NCI-H82 (cell line): ENCODE measurements at regions not wholly inside any gene's neighbourhood (a gene's known extent, or its start where the extent isn't known, plus 50 kb on each side); places are given as distances from the start of the nearest gene placed in this dataset.
A peak's percentile ranks its signal among the peaks of the same experiment; 100 is the strongest.

Source experiments
- DNase-seq: peaks from one replicate; lab custom pipeline; 2025; lab: John Stamatoyannopoulos, UW

DNA sequence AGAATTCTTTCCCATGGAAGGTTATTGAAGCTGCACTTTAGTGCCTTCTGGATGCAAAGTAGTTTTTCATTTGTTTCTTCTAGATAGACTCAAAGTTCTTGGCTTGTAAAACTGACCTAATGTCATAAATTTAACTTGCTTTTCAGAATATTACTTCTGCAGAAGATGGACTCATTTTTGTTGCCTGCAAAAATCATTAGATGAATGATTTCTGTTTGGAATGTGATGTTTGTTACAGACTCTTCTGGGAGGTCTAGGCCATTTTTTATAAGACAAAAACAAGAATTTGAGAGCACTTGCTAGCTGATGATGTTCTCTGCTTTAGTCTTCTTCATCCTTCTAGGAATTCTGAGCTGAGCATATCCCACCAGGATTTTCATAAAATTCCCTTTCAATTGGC is 308.6 kb upstream of the GIMD1 start:
- DNase-seq, result no peak

DNA sequence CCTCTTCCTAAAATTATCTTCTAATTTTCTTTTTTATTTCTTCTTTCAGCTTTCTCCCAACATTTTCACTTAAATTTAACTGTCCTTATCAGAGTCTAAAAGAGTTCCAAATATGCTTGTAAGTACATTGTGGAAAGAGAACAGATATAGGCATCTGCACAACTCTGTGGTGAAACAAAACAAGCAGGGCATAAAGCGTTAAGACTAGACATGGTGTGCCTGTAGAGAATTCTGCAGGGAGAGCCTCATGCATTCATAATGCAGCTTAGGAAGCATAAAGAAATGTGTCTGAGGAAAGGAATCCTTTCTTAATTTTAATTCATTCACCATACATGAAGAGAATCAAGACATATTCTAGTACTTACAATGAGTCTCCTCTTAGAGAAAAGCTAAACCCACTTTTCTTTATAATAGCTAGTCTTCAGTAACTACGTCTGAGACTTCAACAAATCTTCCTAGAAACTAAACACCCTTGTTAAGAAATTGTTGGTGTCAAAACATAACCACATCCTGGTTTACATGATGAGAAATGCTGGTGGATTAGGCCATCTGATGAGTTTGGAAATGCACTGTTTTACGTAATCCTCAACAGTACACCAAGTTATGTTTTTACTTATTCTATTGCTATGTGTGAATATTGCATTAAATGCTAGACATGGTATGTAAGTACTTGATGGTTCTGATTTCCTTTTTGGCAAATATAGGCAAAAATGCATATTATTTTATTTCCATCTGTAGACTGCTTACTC is 307.8 kb upstream of the GIMD1 start:
- DNase-seq, result no peak

DNA sequence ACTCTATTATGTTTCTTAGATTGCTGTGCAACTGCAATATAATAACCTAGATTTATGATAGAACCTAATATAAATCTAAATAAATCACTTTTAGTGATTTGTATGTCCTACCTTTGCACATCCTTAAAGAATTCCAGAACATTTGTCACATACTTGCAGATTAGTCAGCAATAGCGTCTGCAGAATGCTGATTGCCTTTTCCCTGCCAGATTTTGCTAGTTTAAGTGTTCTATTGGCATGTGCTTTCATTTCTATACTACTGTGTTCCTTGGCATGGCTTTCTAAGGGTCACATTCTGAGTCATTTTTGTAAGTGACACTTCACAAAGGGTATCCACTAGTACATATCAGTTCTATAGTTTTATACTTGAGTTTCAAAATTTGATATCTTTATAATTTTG is 303.1 kb upstream of the GIMD1 start:
- DNase-seq, result no peak

DNA sequence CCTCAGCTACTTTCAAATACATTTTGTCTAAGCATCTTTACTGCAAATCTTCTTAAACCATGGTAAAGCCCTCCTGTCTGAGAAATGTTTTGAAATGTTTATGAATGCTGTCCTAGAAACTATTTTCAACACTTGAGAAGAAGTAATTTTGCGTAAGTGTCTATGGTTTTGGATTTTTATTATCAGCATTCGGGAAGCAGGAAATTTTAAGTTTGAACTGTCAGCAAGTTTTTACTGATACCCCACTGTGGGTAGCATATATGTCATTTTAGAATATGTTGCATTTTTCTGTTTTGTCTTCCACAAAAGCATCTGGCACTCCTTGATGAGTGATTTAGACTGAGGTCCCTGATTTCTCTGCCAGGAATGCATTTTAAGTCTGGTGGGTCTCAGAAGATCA is 302.4 kb upstream of the GIMD1 start:
- DNase-seq, result no peak

DNA sequence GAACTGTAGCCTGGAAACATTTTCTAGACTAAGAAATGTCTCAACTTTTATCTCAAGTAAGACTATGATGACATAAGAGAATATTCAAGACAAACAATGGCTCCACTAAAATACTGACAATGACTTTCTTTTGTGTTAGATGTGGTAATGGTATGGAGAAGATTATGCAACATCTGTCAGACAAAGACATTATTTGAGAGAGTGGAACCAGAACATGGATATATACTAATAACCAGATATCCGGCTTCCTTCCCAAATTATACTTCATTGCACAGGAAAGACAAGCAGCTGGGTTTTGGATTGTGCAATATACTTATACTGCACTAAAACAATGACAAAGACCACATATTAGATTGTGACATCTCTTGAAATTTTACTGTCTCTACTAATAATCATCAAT is 290.8 kb upstream of the GIMD1 start:
- no peak for DNase-seq

DNA sequence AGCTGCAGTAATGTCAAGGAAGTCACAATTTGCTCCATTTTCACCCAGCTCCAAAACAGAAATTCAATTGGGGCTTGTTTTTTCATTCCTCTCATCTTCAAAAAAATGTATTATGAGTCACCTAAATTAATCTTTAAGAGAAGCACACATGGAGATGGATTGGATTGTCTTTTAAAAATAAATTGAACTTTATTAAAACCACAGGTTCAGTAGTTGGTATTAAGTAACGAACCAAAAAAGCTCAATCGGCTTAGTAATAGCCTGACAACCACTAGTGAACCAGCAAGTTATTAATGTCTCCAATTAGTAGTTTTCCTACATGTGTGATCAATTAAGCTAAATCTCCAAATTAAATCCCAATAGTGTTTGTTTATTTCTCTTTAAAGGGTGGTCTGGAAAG is 283.5 kb upstream of the GIMD1 start:
- no peak for DNase-seq

DNA sequence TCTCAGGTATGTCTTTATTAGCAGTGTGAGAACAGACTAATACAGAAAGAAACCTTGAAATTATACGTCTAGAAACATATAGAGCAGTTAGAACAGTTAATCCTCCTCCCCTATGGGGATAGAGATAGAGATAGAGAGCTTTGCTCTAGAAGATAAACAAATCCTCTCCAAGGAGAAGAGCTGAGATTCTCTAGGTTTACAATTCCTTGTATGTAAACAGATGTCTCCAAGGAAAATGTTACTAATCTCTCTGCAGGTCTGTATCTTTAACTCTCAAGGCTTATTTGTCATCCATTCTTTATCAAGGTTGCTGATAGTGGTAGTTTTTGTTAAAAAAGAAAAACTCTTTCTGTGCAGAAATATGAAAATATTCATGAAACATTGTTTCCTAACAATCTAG is 282.1 kb upstream of the GIMD1 start:
- no peak for DNase-seq

DNA sequence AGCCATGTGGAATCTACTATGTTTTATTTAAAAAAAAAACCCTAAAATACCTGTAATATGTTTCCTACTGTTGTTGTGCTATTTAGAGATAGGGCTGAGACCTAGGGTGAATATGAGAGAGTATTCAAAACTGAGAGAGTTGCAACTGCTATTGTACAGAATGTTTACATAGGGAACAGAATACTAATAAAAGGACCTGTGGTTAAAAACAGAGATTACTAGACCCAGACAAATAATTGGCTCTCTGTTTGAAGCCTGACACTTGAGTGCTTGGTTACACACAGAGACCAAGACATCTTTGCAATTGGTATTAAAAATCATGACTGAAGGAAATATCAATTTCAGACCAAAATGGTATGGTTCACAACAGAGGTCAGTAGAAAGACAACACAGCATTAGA is 278.9 kb upstream of the GIMD1 start:
- no peak for DNase-seq

DNA sequence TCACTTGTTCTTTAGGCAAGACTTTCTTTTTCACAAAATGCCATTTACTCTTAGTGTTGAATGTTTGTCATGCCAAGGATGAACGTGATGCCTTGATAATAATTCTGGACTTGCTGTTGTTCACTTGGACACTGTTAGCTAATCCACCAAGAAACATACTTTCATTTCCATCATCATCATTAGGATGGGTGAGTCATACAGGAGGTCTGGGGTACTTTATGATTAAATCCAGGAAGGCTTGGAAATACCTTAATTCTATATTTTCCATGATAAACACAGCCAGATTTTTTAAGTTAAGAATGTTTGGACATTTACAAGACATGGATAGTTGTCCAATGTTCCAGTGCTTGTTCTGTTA is 260.7 kb upstream of the GIMD1 start:
- DNase-seq, result no peak

DNA sequence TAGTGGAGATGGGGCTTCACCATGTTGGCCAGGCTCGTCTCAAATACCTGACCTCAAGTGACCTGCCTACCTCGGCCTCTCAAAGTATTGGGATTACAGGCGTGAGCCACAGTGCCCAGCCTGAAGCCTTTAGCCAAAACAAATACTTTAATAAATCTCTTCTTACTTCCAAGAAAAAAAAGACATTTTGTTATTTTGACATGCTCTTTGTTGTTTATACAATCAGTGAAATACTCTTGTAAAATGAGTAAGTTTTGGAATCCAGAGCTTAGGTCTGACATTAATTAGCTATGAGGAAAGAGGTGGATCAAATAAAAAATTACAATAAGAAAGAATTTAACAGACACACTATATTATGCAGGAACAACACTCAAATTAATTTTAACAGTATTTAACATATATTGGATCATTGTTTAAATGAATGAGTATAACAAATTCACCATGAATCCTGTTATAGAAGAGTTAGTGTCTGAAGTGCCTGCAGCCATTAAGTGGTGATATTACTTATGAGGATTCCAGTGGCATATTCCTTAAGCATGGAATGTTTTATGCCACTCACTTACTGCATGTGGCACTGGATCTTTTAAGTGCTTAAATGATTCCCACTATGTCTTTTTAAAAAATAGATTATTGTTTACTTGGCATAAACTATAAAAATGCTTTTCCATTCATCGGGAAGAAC is 260.1 kb upstream of the GIMD1 start:
- DNase-seq, result no peak

DNA sequence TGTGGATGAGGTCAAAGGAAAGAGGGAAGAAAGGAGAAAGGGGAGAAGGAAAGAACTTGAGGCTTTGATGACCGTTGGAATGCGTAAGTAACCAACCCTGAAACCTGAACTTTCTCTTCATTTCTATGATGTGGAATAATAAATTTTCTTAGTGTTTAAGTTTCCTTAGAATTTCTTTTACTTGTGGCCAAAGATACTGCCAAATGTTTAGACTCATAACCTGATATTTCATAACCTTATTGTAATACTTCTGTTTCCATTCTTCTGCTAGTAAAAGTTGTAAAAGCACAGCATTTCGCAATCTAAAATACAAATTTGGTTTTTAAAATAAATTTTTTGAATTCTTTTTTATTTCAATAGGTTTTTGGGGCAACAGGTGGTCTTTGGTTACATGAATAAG is 258.5 kb upstream of the GIMD1 start:
- no peak for DNase-seq

DNA sequence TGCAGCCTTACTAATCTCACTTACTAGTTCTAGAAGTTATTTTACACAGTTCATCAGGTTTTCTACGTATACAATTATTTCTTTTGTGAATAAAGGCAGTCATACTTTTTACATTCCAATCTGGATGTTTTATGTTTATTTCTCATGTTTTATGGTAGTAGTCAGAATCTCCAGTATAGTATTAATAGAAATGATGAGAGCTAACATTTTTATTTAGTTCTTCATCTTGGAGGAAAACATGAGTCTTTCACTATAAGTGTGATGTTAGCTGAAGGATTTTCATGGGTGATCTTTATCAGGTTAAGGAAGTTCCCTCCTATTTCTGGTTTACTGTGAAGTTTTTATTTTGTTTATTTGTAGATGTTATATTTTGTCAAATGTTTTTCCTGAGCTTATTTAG is 256.1 kb upstream of the GIMD1 start:
- DNase-seq, result no peak

DNA sequence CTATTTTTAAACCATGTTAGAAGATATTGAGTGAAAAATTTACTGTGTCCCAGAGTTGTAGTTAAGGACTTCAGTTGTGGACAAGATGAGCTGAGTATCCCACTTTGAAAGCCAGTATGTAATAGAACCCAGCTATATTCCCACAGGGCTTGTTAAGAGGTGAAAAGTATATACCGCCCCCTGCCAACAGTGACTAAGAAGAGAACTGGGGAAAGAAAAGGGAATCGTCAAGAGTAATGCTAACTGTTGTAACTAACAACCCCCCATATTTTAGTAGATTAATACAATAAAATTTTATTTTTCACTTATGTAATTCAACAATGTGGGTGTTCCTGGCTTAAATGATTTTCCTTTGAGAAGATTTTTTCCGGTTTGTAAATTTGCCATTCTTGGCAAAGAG is 250.4 kb upstream of the GIMD1 start:
- peak; percentile 8 for DNase-seq

DNA sequence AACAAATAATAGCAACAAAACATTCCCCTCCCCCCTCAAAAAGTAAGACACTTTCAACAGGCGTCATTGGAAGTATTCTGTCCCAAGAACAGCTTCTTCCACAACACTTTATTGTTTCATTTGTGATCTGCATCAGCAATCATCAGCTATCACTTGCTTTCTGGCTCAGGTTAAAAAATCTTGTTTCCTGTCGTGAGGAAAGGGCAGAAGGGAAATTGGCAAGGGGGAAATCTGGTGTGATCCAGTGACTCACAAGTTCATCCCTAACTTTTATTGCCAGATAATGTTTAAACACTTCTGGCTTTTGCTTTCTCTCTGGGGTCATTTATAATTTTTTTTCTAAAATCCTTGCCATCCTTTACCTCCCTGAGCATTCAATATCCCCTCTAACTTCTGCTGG is 247.4 kb upstream of the GIMD1 start:
- DNase-seq, result no peak

DNA sequence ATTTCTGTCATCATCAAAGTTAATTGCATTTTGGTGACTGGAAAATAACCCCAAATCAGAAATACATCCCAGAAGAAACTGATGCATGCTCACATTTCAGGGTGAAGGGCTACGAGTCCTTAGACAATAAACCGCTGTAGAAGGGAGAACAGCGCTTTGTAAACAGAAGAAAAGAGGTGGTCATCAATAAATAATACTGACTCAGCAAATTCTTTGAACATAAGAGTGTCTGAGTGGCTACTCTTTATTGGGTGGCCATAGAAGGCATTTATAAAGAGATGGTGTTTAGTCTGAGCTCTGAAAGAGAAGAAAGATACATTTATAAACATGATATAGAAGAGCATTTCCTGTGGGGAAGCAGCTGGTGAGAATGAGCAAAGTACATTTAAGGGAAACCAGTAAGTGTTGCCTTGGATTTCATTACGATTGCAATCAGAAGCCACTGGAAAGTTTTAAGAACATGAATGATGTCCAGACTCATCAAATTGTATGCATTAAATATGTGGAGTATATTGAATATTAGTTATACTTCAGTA is 246.9 kb upstream of the GIMD1 start:
- DNase-seq, result no peak

DNA sequence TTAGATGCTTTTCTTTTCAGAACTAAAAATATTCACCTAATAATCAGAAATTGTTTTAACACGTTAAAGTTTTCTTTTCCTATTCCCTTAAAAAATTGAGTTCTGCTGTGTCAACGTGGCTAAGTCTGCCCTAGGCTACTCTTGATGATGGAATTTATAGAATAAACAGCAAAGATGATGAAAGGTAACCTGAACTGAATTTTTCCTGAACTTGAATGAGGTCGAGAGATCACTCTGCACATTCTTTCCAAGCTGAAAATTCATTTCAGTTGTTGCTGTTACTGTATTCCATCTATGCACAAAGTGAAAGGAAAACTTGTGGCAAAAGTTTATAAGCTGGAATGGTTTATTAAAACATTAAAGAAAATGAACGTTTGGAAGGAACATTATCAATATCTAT is 245.9 kb upstream of the GIMD1 start:
- no peak for DNase-seq

DNA sequence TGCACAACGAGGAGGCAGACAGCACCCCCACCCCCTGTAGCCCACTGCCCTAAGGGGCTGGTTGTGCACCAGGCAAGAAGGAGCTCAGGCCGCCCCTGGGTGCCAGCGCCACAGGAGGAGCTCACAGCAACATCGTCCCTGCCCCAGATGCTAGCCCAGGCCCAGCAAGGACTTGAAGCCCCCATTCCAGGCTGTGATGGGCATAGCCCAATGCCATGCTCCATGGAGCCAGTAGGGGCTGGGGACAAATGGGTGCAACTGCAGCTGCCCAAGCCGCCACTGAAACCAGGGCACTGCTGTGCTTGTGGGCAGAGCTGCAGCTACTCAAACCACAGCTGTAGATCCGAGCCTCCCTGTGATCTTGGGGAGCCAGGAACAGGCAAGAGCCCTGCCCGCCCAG is 241.3 kb upstream of the GIMD1 start:
- DNase-seq, result no peak

DNA sequence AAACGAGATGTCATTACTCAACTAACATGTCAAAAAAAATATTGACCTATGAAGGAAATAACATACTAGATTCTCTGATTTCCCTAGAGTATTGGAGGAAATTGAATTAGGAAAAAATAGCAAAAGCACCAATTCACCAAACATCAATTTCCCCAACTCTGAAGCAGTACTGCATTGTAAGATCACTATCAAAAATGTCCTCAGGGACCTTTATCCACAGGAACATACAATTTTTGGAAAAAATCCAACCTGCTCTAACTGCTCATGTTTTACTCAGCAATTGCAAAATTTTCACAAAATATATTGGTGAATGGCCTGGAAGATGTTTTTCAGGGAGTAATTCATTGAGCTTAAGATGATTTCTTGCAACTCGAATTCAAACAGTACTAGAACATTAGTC is 239.0 kb upstream of the GIMD1 start:
- DNase-seq, result no peak

DNA sequence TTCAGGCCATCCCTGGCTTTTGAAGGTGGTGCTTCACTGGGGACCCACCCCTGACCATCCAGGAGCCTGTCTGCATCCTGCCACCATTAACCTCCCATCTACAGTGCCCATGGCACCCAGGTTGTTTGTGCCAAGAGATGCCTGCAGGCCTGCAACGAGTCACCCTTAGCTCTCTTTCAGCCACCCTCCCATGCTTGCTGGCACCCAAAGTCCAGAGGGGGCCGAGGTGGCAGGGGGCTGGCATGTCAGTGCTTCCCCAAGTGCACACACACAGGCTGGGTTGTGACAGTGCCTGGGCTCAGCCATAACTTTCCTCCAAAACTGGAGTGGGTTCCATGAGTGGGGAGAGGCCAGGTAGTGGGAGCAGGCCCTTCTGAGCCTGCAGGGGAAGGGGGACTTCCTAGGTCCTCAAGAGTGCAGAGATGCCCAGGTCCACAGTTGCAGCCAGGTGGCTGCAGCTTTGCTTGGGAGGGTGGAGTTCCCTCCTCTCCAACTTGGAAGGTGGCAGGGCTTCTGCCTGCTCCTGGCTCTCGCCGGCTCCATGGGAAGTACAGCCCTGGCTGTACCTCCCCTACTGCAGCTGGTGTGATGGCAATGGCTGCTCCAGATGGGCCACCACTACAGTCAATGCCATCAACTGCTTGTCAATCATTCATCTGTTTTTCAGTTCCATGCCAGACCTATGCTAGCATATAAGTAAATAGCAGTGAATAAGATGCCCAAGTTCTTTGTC is 235.9 kb upstream of the GIMD1 start:
- DNase-seq, result no peak

DNA sequence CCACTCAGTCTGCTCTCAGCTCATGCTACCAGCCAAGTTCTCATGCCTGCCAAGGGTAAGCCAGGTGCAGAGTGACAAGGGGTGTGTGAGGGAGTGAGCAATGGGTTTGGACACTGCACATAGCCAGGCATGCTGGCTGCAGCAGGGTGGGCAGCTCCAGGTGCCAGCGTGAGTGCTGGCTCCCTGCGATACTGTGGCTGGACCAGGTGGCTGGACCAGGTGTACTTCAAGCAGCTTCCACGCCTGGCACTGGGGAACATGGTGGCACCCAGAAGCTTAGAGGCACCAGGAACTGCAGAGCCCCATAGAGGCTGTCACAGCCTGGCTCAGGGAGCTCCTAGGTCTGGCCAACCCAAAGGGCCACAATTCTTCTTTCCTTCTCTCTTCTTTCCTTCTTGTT is 234.9 kb upstream of the GIMD1 start:
- DNase-seq, result no peak

DNA sequence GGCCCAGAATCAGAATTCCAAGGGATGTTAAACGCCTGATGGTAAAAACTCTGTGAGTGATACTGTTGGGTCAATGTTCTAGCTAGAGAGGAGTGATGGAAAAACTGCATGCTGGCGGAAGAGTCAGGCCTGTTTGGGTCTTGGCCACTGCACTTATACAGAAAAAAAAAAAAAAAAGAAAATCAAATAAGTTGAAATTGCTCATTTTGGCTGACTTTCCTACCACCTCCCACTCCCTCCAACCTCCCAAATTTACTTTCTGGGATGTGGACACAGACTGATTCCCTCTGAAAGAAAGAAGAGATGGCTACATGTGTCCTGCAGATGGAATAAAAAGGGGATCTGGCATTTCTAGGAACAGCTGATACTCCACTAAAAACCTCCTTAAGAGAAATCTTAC is 234.1 kb upstream of the GIMD1 start:
- no peak for DNase-seq

DNA sequence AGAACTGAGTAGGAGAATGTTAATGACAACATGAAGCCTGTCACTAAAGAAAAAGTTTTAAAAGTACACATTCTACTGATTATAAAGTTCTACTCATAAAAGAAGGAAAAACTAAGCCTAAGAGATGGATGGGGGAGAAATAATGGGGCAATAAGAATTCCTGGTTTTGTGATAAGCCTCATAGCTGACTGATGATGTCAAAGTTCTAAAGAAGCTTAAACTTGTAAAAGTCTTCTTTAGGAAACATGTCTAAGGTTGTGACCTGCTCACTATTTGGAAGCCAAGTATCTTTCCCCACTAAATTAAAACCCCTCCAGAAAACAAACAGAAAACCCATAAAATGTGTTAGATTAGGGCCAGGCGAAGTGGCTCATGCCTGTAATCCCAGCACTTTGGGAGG is 232.9 kb upstream of the GIMD1 start:
- DNase-seq, result no peak

DNA sequence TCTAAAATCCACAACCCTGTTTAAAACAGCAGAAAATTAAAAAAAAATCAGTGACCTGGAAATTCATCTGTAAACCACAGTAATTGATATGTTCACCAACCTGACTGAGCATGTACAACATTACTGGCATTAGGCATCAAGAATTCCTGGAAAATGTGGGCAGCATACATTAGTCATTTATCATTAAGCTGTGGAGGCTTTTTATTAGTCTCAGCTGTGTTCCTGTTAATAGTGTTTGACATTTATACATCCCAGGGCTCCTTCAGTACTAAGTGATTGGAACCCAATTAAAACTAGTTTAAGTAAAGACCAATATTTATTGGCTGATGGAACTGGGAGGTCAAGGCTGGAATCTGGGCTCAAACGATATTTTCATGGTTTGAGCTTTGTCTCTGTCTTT is 227.3 kb upstream of the GIMD1 start:
- no peak for DNase-seq
